ENCODE measurements at regions not wholly inside any gene's neighbourhood (a gene's known extent, or its start where the extent isn't known, plus 50 kb on each side); places are given as distances from the start of the nearest gene placed in this dataset.

DNA sequence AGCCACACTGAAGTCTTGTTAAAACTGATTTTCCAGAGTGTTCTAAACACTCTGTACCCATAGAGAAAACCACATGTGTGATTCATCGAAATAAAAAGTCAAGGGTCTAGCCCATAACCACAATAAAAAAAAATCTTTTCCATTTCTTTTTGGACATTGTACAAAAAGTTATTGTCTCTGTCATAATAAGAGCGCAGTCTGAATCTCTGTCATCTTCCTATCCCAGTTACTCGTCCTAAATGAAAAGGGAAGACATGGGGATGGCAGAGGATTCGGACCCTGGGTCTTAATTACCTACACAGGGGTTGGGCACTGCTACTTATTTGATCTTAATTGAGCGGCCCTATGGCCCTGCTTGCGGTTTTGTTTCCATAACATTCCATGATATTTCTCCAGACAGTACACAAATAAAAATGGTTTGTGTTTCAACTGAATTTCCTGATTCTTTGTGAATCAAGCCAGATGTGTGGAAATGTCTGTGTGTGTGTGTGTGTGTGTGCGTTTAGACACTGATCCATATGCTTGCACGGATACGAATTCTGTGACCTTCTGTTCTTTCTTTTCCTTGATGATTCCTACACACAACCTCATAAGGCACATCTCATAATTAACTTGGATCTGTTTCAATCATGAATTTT, 133.4 kb upstream of the SPATS2L start:
- Histone ChIP-seq H3K27me3 (no peaks in the 10 kb centered on the region), H3K9me3 (no peaks in the 10 kb centered on the region; the same call in 1 of the 2 replicates), H3K4me3 (no peak overlapping the region), H3K36me3 (no peaks in the 10 kb centered on the region)
- no peak for DNase-seq

- DNase-seq: no peak
- no peaks in the 10 kb centered on the region; the same call in 1 of the 2 replicates for H3K9me3 ChIP-seq
- no peak overlapping the region for H3K4me3 ChIP-seq
- no peaks in the 10 kb centered on the region for H3K27me3 ChIP-seq
- no peaks in the 10 kb centered on the region for H3K36me3 ChIP-seq
Measured at GRCh38 chr2:200173691-200174090, 132.8 kb upstream of the SPATS2L start.

DNA sequence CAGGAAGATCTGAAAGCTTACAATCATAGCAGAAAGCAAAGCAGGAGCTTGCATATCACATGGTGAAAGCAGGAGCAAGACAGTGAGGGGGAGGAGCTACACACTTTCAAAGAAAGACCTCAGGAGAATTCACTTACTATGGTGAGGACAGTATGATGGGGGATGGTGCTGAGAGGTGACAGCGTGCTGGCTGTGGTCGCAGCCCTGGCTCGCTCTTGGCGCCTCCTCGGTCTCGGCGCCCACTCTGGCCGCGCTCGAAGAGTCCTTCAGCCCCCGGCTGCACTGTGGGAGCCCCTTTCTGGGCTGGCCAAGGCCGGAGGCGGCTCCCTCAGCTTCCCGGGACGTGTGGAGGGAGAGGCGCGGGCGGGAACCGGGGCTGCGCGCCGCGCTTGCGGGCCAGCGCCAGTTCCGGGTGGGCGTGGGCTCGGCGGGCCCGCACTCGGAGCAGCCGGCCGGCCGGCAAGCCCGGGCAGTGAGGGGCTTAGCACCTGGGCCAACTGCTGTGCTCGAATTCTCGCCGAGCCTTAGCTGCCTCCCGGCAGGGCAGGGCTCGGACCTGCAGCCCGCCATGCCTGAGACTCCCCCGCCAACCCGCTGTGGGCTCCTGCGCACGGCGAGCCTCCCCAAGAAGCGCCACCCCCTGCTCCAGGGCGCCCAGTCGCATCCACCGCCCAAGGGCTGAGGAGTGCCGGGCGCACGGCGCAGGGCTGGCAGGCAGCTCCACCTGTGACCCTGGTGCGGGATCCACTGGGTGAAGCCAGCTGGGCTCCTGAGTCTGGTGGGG, 131.9 kb upstream of the SPATS2L start:
- no peaks in the 10 kb centered on the region for H3K36me3 ChIP-seq
- no peak for DNase-seq
- no peak overlapping the region for H3K4me3 ChIP-seq
- no peaks in the 10 kb centered on the region for H3K27me3 ChIP-seq
- H3K9me3 ChIP-seq: no peaks in the 10 kb centered on the region; the same call in 1 of the 2 replicates

DNA sequence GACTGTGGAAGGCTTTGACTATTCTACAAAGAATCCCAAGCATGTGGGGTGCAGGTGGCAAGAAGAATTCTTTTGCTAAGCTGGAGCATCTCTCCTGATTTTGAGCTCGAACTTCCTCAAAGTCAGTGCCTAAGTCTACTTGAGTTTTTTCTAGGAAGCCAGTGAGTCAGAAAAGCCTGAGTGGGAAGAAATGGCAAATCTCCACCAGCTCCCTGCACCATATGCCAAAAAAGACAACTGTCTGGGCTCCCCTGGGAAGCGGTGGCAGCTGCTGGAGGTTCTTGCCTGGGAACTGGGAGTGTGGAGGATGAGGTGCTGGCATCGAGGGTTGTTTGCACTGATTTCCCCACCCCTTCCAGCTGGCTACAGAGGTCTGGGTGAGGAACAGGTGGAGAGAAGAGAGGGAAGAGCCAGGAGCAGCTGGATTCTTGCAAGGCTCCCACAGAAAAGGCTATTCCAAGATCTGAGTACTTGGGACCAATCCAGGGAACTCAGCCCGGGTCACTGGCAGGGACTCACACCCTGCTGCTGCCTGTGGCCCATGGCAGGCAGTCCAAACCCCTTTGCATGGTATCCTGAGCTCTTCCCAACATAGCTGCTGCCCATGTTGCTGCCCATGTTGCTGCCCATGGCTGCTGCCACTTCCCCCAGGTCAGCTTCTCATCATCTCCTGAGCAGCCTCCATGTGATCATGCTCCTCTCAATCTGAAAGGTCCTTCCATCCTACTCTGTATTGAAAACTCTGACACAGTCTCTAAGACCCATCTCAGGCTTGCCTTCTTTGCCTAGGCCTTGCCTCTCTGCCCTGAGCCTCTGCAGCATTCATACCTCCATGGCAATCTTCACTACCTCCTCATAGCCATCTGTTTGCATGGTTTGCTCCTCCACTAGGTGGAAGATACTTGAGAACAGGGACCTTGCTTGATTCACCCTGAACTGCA, 128.3 kb upstream of the SPATS2L start:
- Histone ChIP-seq H3K27me3 (no peaks in the 10 kb centered on the region), H3K36me3 (no peaks in the 10 kb centered on the region), H3K9me3 (no peaks in the 10 kb centered on the region; the same call in 1 of the 2 replicates), H3K4me3 (no peak overlapping the region)
- DNase-seq: peak; percentile 81

DNA sequence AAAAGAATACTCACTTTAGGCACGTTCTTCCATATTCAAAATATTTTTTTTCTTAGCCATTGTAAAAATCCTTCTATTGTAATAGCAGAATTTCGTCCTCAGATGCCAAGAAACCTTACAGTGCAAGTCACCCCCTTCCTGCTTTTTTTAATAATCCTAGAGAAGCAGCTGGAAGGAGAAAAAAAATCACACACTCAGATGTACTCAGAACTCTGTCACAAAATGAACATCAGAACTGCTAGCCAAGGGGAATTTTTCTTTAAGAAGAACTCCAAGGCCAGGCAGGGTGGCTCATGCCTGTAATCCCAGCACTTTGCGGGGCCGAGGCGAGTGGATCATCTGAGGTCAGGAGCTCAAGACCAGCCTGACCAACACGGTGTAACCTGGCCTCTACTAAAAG, 127.3 kb upstream of the SPATS2L start:
- Histone ChIP-seq H3K27me3 (no peaks in the 10 kb centered on the region), H3K36me3 (no peaks in the 10 kb centered on the region), H3K9me3 (no peaks in the 10 kb centered on the region; the same call in 1 of the 2 replicates), H3K4me3 (no peak overlapping the region)
- no peak for DNase-seq

DNA sequence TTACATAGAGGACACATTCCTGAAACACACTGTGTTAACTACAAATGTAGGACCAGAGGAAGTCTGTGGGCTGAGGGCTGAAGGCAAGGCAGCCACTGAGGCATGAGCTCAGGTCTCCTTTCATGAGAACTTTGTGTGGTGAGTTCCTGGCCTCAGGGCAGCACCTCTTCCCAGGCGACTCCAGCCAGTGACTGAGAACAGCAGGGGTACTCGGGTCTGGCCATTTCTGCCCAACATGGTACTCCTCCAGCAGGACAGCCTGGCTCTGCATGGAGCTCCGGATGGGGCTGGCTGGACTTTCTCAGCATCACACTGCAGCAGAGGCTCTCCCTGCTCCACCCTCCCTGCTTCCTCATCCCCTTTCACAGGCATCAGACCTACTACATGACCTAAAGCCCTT, 125.5 kb upstream of the SPATS2L start:
- H3K27me3 ChIP-seq: no peaks in the 10 kb centered on the region; the same call in 1 of the 2 replicates
- no peaks in the 10 kb centered on the region; the same call in 1 of the 2 replicates for H3K9me3 ChIP-seq
- H3K4me3 ChIP-seq: no peak overlapping the region
- H3K36me3 ChIP-seq: no peaks in the 10 kb centered on the region
- no peak for DNase-seq

- no peaks in the 10 kb centered on the region; the same call in 1 of the 2 replicates for H3K27me3 ChIP-seq
- no peak for DNase-seq
- no peak overlapping the region for H3K4me3 ChIP-seq
- no peaks in the 10 kb centered on the region; the same call in 1 of the 2 replicates for H3K9me3 ChIP-seq
- H3K36me3 ChIP-seq: no peaks in the 10 kb centered on the region
Measured at GRCh38 chr2:200181755-200182154, 124.7 kb upstream of the SPATS2L start.

DNA sequence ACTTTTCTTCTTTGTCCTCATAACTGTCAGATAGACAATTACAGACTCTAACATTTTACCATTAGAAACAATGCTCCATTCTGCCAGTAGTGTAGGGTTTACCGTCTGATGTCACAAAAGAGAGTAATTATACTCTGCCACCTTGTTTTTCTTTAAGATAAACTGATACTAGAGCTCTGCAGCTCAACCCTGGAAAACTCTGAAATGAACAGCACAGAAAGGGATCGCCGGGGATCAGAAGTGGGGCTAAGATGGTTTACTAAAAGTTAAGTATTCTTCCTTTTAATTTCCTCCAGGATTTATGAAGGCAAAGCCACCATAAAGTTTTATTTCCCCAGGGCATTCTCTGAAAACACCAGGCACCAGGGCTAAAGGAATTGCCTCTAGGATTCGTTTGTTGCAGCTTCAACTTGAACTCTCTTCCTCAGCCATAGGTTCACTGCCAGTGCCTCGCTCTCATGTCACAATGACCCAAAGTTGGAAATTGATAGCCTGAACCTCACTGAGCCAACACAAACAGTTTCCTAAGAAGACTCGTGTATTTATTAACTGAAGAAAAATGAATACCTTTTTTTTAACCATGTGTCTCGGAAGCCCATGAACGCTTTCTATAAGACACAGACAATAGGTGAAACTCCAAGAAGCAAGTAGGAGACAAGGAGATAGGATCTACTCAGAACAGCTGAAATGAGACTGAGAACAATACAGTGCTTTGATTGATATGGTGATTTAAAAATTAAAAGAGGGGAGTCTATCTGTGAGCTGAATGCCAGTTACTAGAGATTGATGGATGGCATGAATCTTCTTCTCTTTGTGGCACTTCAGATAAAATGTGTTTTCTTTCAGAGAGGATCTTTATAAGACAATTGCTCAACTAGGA, 121.5 kb upstream of the SPATS2L start:
- Histone ChIP-seq H3K9me3 (no peaks in the 10 kb centered on the region), H3K27me3 (no peaks in the 10 kb centered on the region; the same call in 1 of the 2 replicates), H3K36me3 (no peaks in the 10 kb centered on the region), H3K4me3 (no peak overlapping the region)
- DNase-seq: no peak

DNA sequence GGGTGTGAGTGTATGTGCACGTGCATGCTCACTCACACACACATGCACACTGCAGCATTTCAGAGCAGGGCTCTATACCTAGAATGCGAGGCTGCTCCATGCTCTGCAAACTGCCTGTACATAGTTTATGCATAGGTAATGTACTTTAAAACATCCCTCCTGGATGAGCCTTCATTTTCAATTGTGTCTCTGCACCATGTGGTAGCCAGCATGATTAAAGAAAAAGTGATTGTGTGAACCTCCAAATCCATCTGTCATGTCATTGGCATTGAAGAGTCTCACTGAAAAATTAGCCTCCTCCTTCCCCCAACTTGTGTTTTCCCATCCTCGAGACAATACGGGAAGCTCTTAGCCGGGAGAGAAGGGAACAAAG, 120.9 kb upstream of the SPATS2L start:
- DNase-seq: no peak
- H3K9me3 ChIP-seq: no peaks in the 10 kb centered on the region
- H3K27me3 ChIP-seq: no peaks in the 10 kb centered on the region; the same call in 1 of the 2 replicates
- no peak overlapping the region for H3K4me3 ChIP-seq
- H3K36me3 ChIP-seq: no peaks in the 10 kb centered on the region

DNA sequence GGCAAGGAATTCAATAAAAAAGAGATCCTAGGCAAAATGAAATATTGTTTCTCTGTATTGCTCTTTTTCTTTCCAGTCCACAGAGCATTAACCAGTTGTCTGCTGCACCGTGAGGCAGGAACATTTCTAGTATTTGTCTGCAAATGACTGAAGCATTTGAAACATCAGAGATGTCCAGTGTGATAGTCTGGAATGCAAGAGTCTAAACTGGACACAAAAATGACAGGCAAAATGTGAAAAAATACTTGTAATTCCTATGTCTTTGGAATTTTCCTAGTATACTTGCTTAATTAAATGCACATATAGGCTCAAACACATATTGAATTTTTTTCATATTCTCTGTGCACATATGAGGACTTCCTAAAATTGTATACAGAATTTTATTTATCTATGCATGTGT, 120.5 kb upstream of the SPATS2L start:
- no peak for DNase-seq
- H3K4me3 ChIP-seq: no peak overlapping the region
- no peaks in the 10 kb centered on the region for H3K9me3 ChIP-seq
- no peaks in the 10 kb centered on the region; the same call in 1 of the 2 replicates for H3K27me3 ChIP-seq
- H3K36me3 ChIP-seq: no peaks in the 10 kb centered on the region

- no peak overlapping the region for H3K4me3 ChIP-seq
- no peak for DNase-seq
- no peaks in the 10 kb centered on the region for H3K36me3 ChIP-seq
- H3K27me3 ChIP-seq: no peaks in the 10 kb centered on the region; the same call in 1 of the 2 replicates
- no peaks in the 10 kb centered on the region for H3K9me3 ChIP-seq
Measured at GRCh38 chr2:200188876-200189275, 117.6 kb upstream of the SPATS2L start.

- no peaks in the 10 kb centered on the region for H3K36me3 ChIP-seq
- no peak for DNase-seq
- no peak overlapping the region for H3K4me3 ChIP-seq
- no peaks in the 10 kb centered on the region; the same call in 1 of the 2 replicates for H3K27me3 ChIP-seq
- no peaks in the 10 kb centered on the region for H3K9me3 ChIP-seq
Measured at GRCh38 chr2:200189964-200190363, 116.5 kb upstream of the SPATS2L start.

GRCh38 chr2:200193331-200193730, 113.2 kb upstream of the SPATS2L start:
- no peak overlapping the region for H3K4me3 ChIP-seq
- no peaks in the 10 kb centered on the region; the same call in 1 of the 2 replicates for H3K27me3 ChIP-seq
- no peak for DNase-seq
- no peaks in the 10 kb centered on the region for H3K36me3 ChIP-seq
- no peaks in the 10 kb centered on the region for H3K9me3 ChIP-seq

DNA sequence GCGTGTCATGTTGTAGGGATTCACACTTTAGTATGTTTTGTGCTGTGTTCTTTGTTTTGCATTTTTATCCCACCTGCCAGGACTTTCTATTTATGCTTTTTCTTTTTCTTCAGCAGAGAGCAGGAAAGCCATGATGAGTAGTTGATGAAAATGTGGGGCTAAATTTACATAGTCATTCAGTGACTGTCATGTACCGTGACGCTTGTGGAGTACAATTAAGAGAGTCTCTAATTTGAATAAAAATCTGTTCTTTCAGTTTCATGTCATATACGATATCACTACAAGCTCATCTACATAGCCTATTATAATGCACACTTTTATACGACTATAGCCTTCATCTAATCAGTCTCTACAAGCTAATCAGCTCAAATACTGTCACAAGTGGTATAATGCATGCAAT, 112.7 kb upstream of the SPATS2L start:
- no peaks in the 10 kb centered on the region for H3K9me3 ChIP-seq
- H3K4me3 ChIP-seq: no peak overlapping the region
- H3K36me3 ChIP-seq: no peaks in the 10 kb centered on the region
- DNase-seq: no peak
- H3K27me3 ChIP-seq: no peaks in the 10 kb centered on the region; the same call in 1 of the 2 replicates

GRCh38 chr2:200194746-200195145, 111.7 kb upstream of the SPATS2L start:
- Histone ChIP-seq H3K9me3 (no peaks in the 10 kb centered on the region), H3K4me3 (no peak overlapping the region), H3K36me3 (no peaks in the 10 kb centered on the region), H3K27me3 (no peaks in the 10 kb centered on the region; the same call in 1 of the 2 replicates)
- DNase-seq: no peak

DNA sequence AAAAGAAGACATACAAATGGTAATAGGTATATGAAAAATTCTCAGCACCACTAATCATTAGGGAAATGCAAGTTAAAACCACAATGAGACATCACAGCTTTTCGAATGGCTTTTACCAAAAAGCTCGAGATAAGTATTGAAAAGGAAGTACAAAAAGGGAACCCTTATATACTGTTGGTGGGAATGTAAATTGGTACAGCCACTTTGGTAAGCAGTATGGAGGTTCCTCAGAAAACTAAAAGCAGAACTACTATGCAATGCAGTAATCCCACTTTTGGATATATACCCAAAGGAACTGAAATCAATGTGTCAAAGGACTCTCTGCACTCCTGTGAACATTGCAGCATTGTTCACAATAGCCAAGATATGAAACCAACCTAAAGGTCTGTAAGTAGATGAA, 107.5 kb upstream of the SPATS2L start:
- no peaks in the 10 kb centered on the region; the same call in 1 of the 2 replicates for H3K27me3 ChIP-seq
- H3K9me3 ChIP-seq: no peaks in the 10 kb centered on the region
- no peaks in the 10 kb centered on the region for H3K36me3 ChIP-seq
- no peak for DNase-seq
- H3K4me3 ChIP-seq: no peak overlapping the region

Measured in MG63 (cell line).